Duodenal mucosa (tissue), 2 donors: ENCODE measurements at regions not wholly inside any gene's neighbourhood (a gene's known extent, or its start where the extent isn't known, plus 50 kb on each side); places are given as distances from the start of the nearest gene placed in this dataset.

Experiments used
- H3K27ac ChIP-seq: one replicate; pipeline ENCODE4 v1.7.0; 2013; ENCODE audit warnings: low read depth, low read length
- H3K27me3 ChIP-seq, 2 donors: one replicate each; pipeline ENCODE4 v1.7.0; 2013; ENCODE audit warnings: low read length in 2 of 2, control low read depth in 1 of 2; ENCODE audit not compliant: insufficient read depth in 2 of 2, control insufficient read depth in 1 of 2
- H3K36me3 ChIP-seq, 2 donors: one replicate each; pipeline ENCODE4 v1.7.0; 2013; ENCODE audit warnings: low read length in 2 of 2, control low read depth in 1 of 2; ENCODE audit not compliant: insufficient read depth in 2 of 2, control insufficient read depth in 1 of 2
- H3K4me1 ChIP-seq, 2 donors: one replicate each; pipeline ENCODE4 v1.7.0; 2013; ENCODE audit warnings: low read length in 2 of 2, control low read depth in 1 of 2; ENCODE audit not compliant: insufficient read depth in 2 of 2, control insufficient read depth in 1 of 2
- H3K4me3 ChIP-seq, 2 donors: one replicate each; pipeline ENCODE4 v1.7.0; 2013; ENCODE audit warnings: low read length in 2 of 2, low read depth in 1 of 2
- H3K9ac ChIP-seq, 2 donors: one replicate each; pipeline ENCODE4 v1.7.0; 2013; ENCODE audit warnings: low read length in 2 of 2, low read depth in 1 of 2
- H3K9me3 ChIP-seq, 2 donors: one replicate each; pipeline ENCODE4 v1.7.0; 2013; ENCODE audit warnings: low read length in 2 of 2, control low read depth in 1 of 2; ENCODE audit not compliant: control insufficient read depth in 1 of 2

GRCh38 chr1:189021577-189021976, 1456.1 kb downstream of the BRINP3 start:
- H3K27me3 ChIP-seq: no peaks in the 10 kb centered on the region
- H3K36me3 ChIP-seq: no peaks in the 10 kb centered on the region
- no peak overlapping the region for H3K27ac ChIP-seq
- no peak overlapping the region for H3K9ac ChIP-seq
- H3K4me3 ChIP-seq: no peak overlapping the region
- no peaks in the 10 kb centered on the region for H3K9me3 ChIP-seq
- H3K4me1 ChIP-seq: no peaks in the 10 kb centered on the region

- Histone ChIP-seq H3K9ac (no peak overlapping the region), H3K9me3 (no peaks in the 10 kb centered on the region), H3K27me3 (no peaks in the 10 kb centered on the region)
Measured at GRCh38 chr1:189022015-189022414, 1455.6 kb downstream of the BRINP3 start.

GRCh38 chr1:189027512-189027911, 1450.2 kb downstream of the BRINP3 start:
- Histone ChIP-seq H3K4me3 (no peak overlapping the region), H3K36me3 (no peaks in the 10 kb centered on the region), H3K27ac (no peak overlapping the region), H3K9me3 (no peaks in the 10 kb centered on the region), H3K9ac (no peak overlapping the region), H3K4me1 (no peaks in the 10 kb centered on the region), H3K27me3 (no peaks in the 10 kb centered on the region)

More at GRCh38 chr1:189022015-189022414, 1455.6 kb downstream of the BRINP3 start:
- H3K27ac ChIP-seq: no peak overlapping the region
- no peaks in the 10 kb centered on the region for H3K4me1 ChIP-seq
- no peak overlapping the region for H3K4me3 ChIP-seq
- H3K36me3 ChIP-seq: no peaks in the 10 kb centered on the region

- no peak overlapping the region for H3K9ac ChIP-seq
- no peaks in the 10 kb centered on the region for H3K9me3 ChIP-seq
- no peak overlapping the region for H3K27ac ChIP-seq
- H3K4me1 ChIP-seq: no peaks in the 10 kb centered on the region
- H3K27me3 ChIP-seq: no peaks in the 10 kb centered on the region
- no peak overlapping the region for H3K4me3 ChIP-seq
- H3K36me3 ChIP-seq: no peaks in the 10 kb centered on the region
Measured at GRCh38 chr1:189033169-189033568, 1444.5 kb downstream of the BRINP3 start.

- H3K36me3 ChIP-seq: no peaks in the 10 kb centered on the region
- no peak overlapping the region for H3K4me3 ChIP-seq
- H3K9ac ChIP-seq: no peak overlapping the region
- H3K4me1 ChIP-seq: no peaks in the 10 kb centered on the region
- H3K27me3 ChIP-seq: no peaks in the 10 kb centered on the region
- no peak overlapping the region for H3K27ac ChIP-seq
- no peaks in the 10 kb centered on the region for H3K9me3 ChIP-seq
Measured at GRCh38 chr1:189036628-189037027, 1441.0 kb downstream of the BRINP3 start.

- no peaks in the 10 kb centered on the region for H3K27me3 ChIP-seq
- no peak overlapping the region for H3K4me3 ChIP-seq
- no peak overlapping the region for H3K27ac ChIP-seq
- H3K9ac ChIP-seq: no peak overlapping the region
- H3K9me3 ChIP-seq: no peaks in the 10 kb centered on the region
- no peaks in the 10 kb centered on the region for H3K36me3 ChIP-seq
- no peaks in the 10 kb centered on the region for H3K4me1 ChIP-seq
Measured at GRCh38 chr1:189046127-189046526, 1431.5 kb downstream of the BRINP3 start.

GRCh38 chr1:189084811-189085210, 1392.9 kb downstream of the BRINP3 start:
- Histone ChIP-seq H3K9me3 (no peaks in the 10 kb centered on the region), H3K27ac (no peak overlapping the region), H3K4me3 (no peak overlapping the region), H3K4me1 (no peaks in the 10 kb centered on the region), H3K27me3 (no peaks in the 10 kb centered on the region), H3K36me3 (no peaks in the 10 kb centered on the region), H3K9ac (no peak overlapping the region)

- peaks cover 0 to under 1% of the 10 kb centered on the region in 2 donors for H3K9me3 ChIP-seq
- H3K27ac ChIP-seq: no peak overlapping the region
- no peaks in the 10 kb centered on the region for H3K4me1 ChIP-seq
- no peak overlapping the region for H3K4me3 ChIP-seq
- H3K9ac ChIP-seq: no peak overlapping the region
- no peaks in the 10 kb centered on the region for H3K27me3 ChIP-seq
- no peaks in the 10 kb centered on the region for H3K36me3 ChIP-seq
Measured at GRCh38 chr1:189103956-189104355, 1373.7 kb downstream of the BRINP3 start.

GRCh38 chr1:189117072-189117770, 1360.4 kb downstream of the BRINP3 start:
- H3K27me3 ChIP-seq: no peaks in the 10 kb centered on the region
- no peak overlapping the region for H3K27ac ChIP-seq
- H3K9me3 ChIP-seq: no peaks in the 10 kb centered on the region
- no peaks in the 10 kb centered on the region for H3K4me1 ChIP-seq
- H3K9ac ChIP-seq: no peak overlapping the region
- H3K4me3 ChIP-seq: no peak overlapping the region
- no peaks in the 10 kb centered on the region for H3K36me3 ChIP-seq

GRCh38 chr1:189121941-189122340, 1355.7 kb downstream of the BRINP3 start:
- Histone ChIP-seq H3K9ac (no peak overlapping the region), H3K27ac (no peak overlapping the region), H3K9me3 (peaks cover 4 to 6% of the 10 kb centered on the region in 2 donors), H3K4me3 (no peak overlapping the region), H3K36me3 (no peaks in the 10 kb centered on the region), H3K4me1 (no peaks in the 10 kb centered on the region), H3K27me3 (no peaks in the 10 kb centered on the region)
